ENCODE measurements at regions not wholly inside any gene's neighbourhood (a gene's known extent, or its start where the extent isn't known, plus 50 kb on each side); places are given as distances from the start of the nearest gene placed in this dataset.

- H3K27me3 Mint-ChIP-seq = peaks cover 8 to 36% of the 10 kb centered on the region in 2 donors
- ChIA-PET POLR2A (no interaction called here), CTCF (no interaction called here)
- H3K36me3 Mint-ChIP-seq = peaks cover 0 to 3% (median 0%) of the 10 kb centered on the region in 3 donors
- Histone ChIP-seq H3K27ac (ENCODE audit: low read depth, low read length) (no peak overlapping the region), H3K4me3 (ENCODE audit: low read length) (no peak overlapping the region), H3K27me3 (ENCODE audit: insufficient read depth, low read length, poor library complexity, severe bottlenecking) (no peaks in the 10 kb centered on the region), H3K36me3 (ENCODE audit: insufficient read depth, low read length) (no peaks in the 10 kb centered on the region), H3K4me1 (ENCODE audit: insufficient read depth, low read length) (no peaks in the 10 kb centered on the region), H3K9me3 (ENCODE audit: low read length) (no peaks in the 10 kb centered on the region)
- no peak overlapping the region for H3K4me3 Mint-ChIP-seq
- H3K9me3 Mint-ChIP-seq = peaks cover 0 to 4% (median 0%) of the 10 kb centered on the region in 5 donors
- peaks cover 8 to 29% (median 26%) of the 10 kb centered on the region in 3 donors for H3K4me1 Mint-ChIP-seq
- no peak overlapping the region for H3K27ac Mint-ChIP-seq
- no peak for DNase-seq
Measured at GRCh38 chr1:4265836-4266235, 365.8 kb upstream of the C1orf174 start.

- no peak for DNase-seq
- Mint-ChIP-seq H3K27me3 (peaks cover 6 to 23% of the 10 kb centered on the region in 2 donors), H3K27ac (peak overlapping the region in 2 of 8 donors; percentile 13 to 83), H3K9me3 (no peaks in the 10 kb centered on the region), H3K4me3 (peak overlapping the region in 4 of 7 donors; percentile 10 to 33 (median 16)), H3K4me1 (peaks cover 8 to 27% (median 26%) of the 10 kb centered on the region in 3 donors), H3K36me3 (peaks cover 0 to 2% (median 0%) of the 10 kb centered on the region in 3 donors)
- ChIA-PET CTCF (no interaction called here), POLR2A (no interaction called here)
- H3K4me1 ChIP-seq (ENCODE audit: insufficient read depth, low read length) = no peaks in the 10 kb centered on the region
- H3K9me3 ChIP-seq (ENCODE audit: low read length) = no peaks in the 10 kb centered on the region
- no peak overlapping the region for H3K27ac ChIP-seq (ENCODE audit: low read depth, low read length)
- no peaks in the 10 kb centered on the region for H3K27me3 ChIP-seq (ENCODE audit: insufficient read depth, low read length, poor library complexity, severe bottlenecking)
- no peak overlapping the region for H3K4me3 ChIP-seq (ENCODE audit: low read length)
- no peaks in the 10 kb centered on the region for H3K36me3 ChIP-seq (ENCODE audit: insufficient read depth, low read length)
Measured at GRCh38 chr1:4267381-4268261, 367.5 kb upstream of the C1orf174 start.

- Mint-ChIP-seq H3K36me3 (peaks cover 0 to 2% (median 0%) of the 10 kb centered on the region in 3 donors), H3K4me3 (peak overlapping the region in 1 of 7 donors; percentile 18), H3K27me3 (peaks cover 9 to 17% of the 10 kb centered on the region in 2 donors), H3K9me3 (no peaks in the 10 kb centered on the region), H3K27ac (peak overlapping the region in 1 of 8 donors; percentile 83), H3K4me1 (peaks cover 8 to 23% (median 18%) of the 10 kb centered on the region in 3 donors)
- no peak for DNase-seq
- no peak overlapping the region for H3K27ac ChIP-seq (ENCODE audit: low read depth, low read length)
- no peaks in the 10 kb centered on the region for H3K4me1 ChIP-seq (ENCODE audit: insufficient read depth, low read length)
- POLR2A ChIA-PET = no interaction called here
- H3K4me3 ChIP-seq (ENCODE audit: low read length) = no peak overlapping the region
- H3K27me3 ChIP-seq (ENCODE audit: insufficient read depth, low read length, poor library complexity, severe bottlenecking) = no peaks in the 10 kb centered on the region
- CTCF ChIA-PET = no interaction called here
- H3K9me3 ChIP-seq (ENCODE audit: low read length) = no peaks in the 10 kb centered on the region
- H3K36me3 ChIP-seq (ENCODE audit: insufficient read depth, low read length) = no peaks in the 10 kb centered on the region
Measured at GRCh38 chr1:4268262-4268888, 368.3 kb upstream of the C1orf174 start.

GRCh38 chr1:4268889-4269284, 368.8 kb upstream of the C1orf174 start:
- Histone ChIP-seq H3K36me3 (ENCODE audit: insufficient read depth, low read length) (no peaks in the 10 kb centered on the region), H3K27me3 (ENCODE audit: insufficient read depth, low read length, poor library complexity, severe bottlenecking) (no peaks in the 10 kb centered on the region), H3K27ac (ENCODE audit: low read depth, low read length) (no peak overlapping the region), H3K4me1 (ENCODE audit: insufficient read depth, low read length) (no peaks in the 10 kb centered on the region), H3K9me3 (ENCODE audit: low read length) (no peaks in the 10 kb centered on the region), H3K4me3 (ENCODE audit: low read length) (no peak overlapping the region)
- DNase-seq = no peak
- CTCF ChIA-PET = no interaction called here
- Mint-ChIP-seq H3K4me3 (no peak overlapping the region), H3K9me3 (no peaks in the 10 kb centered on the region), H3K36me3 (peaks cover 0 to 2% (median 0%) of the 10 kb centered on the region in 3 donors), H3K27me3 (peaks cover 7 to 12% of the 10 kb centered on the region in 2 donors), H3K4me1 (peaks cover 6 to 20% (median 16%) of the 10 kb centered on the region in 3 donors), H3K27ac (no peak overlapping the region)
- POLR2A ChIA-PET = no interaction called here

GRCh38 chr1:4269330-4269729, 369.3 kb upstream of the C1orf174 start:
- no peaks in the 10 kb centered on the region for H3K9me3 Mint-ChIP-seq
- DNase-seq = no peak
- Histone ChIP-seq H3K27ac (ENCODE audit: low read depth, low read length) (no peak overlapping the region), H3K9me3 (ENCODE audit: low read length) (no peaks in the 10 kb centered on the region), H3K4me1 (ENCODE audit: insufficient read depth, low read length) (no peaks in the 10 kb centered on the region), H3K4me3 (ENCODE audit: low read length) (no peak overlapping the region), H3K27me3 (ENCODE audit: insufficient read depth, low read length, poor library complexity, severe bottlenecking) (no peaks in the 10 kb centered on the region), H3K36me3 (ENCODE audit: insufficient read depth, low read length) (no peaks in the 10 kb centered on the region)
- peaks cover 0 to under 1% (median 0%) of the 10 kb centered on the region in 3 donors for H3K36me3 Mint-ChIP-seq
- H3K27me3 Mint-ChIP-seq = peaks cover 7 to 10% of the 10 kb centered on the region in 2 donors
- H3K4me1 Mint-ChIP-seq = peaks cover 6 to 20% (median 16%) of the 10 kb centered on the region in 3 donors
- ChIA-PET CTCF (no interaction called here), POLR2A (no interaction called here)
- no peak overlapping the region for H3K4me3 Mint-ChIP-seq
- no peak overlapping the region for H3K27ac Mint-ChIP-seq

- no peak overlapping the region for H3K4me3 Mint-ChIP-seq
- H3K4me1 Mint-ChIP-seq = peaks cover 6 to 20% (median 16%) of the 10 kb centered on the region in 3 donors
- ChIA-PET POLR2A (no interaction called here), CTCF (no interaction called here)
- H3K4me3 ChIP-seq (ENCODE audit: low read length) = no peak overlapping the region
- H3K27me3 ChIP-seq (ENCODE audit: insufficient read depth, low read length, poor library complexity, severe bottlenecking) = no peaks in the 10 kb centered on the region
- no peaks in the 10 kb centered on the region for H3K9me3 ChIP-seq (ENCODE audit: low read length)
- no peaks in the 10 kb centered on the region for H3K4me1 ChIP-seq (ENCODE audit: insufficient read depth, low read length)
- no peaks in the 10 kb centered on the region for H3K36me3 ChIP-seq (ENCODE audit: insufficient read depth, low read length)
- H3K27me3 Mint-ChIP-seq = peaks cover 12 to 14% of the 10 kb centered on the region in 2 donors
- no peak overlapping the region for H3K27ac Mint-ChIP-seq
- no peak for DNase-seq
- no peaks in the 10 kb centered on the region for H3K9me3 Mint-ChIP-seq
- H3K27ac ChIP-seq (ENCODE audit: low read depth, low read length) = no peak overlapping the region
- H3K36me3 Mint-ChIP-seq = no peaks in the 10 kb centered on the region
Measured at GRCh38 chr1:4269952-4270570, 370.0 kb upstream of the C1orf174 start.

GRCh38 chr1:4270651-4271337, 370.7 kb upstream of the C1orf174 start:
- Mint-ChIP-seq H3K36me3 (no peaks in the 10 kb centered on the region), H3K4me1 (peaks cover 6 to 20% (median 16%) of the 10 kb centered on the region in 3 donors), H3K4me3 (no peak overlapping the region), H3K27me3 (peaks cover 12 to 14% of the 10 kb centered on the region in 2 donors), H3K9me3 (peaks cover 0 to 6% (median 5%) of the 10 kb centered on the region in 5 donors), H3K27ac (peak overlapping the region in 1 of 8 donors; percentile 3)
- H3K27me3 ChIP-seq (ENCODE audit: insufficient read depth, low read length, poor library complexity, severe bottlenecking) = no peaks in the 10 kb centered on the region
- H3K9me3 ChIP-seq (ENCODE audit: low read length) = no peaks in the 10 kb centered on the region
- ChIA-PET POLR2A (no interaction called here), CTCF (no interaction called here)
- H3K36me3 ChIP-seq (ENCODE audit: insufficient read depth, low read length) = no peaks in the 10 kb centered on the region
- no peak overlapping the region for H3K4me3 ChIP-seq (ENCODE audit: low read length)
- no peaks in the 10 kb centered on the region for H3K4me1 ChIP-seq (ENCODE audit: insufficient read depth, low read length)
- DNase-seq = no peak
- no peak overlapping the region for H3K27ac ChIP-seq (ENCODE audit: low read depth, low read length)

Data from CD8-positive, alpha-beta memory T cell (primary cell).